GM21360 (cell line): ENCODE measurements at regions not wholly inside any gene's neighbourhood (a gene's known extent, or its start where the extent isn't known, plus 50 kb on each side); places are given as distances from the start of the nearest gene placed in this dataset.

Experiments
- ATAC-seq: cut with Tn5 transposase; IDR thresholded peaks from one replicate; pipeline ENCODE4 v1.9.1; 2021; ENCODE audit warnings: mild to moderate bottlenecking, moderate library complexity; ENCODE audit not compliant: unreplicated experiment

DNA sequence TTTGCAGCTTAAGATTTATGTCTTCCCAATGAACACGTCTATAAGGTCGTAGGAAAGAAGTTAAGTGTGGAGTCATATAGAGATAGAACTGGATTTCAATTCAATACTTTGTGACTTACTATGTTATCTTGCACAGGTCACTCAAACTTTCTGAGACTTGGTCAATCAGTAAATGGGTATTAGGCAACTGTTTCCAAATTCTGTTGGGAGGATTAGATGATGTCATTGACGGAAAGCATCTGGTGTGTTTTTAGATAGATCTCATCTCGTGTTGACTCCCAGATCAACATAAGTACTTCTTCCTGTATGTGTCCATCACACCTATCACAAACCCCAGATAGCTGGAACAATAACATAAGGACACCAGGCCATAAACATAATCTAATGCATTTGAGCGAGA, 771.1 kb upstream of the FANCL start:
- no peak for ATAC-seq

DNA sequence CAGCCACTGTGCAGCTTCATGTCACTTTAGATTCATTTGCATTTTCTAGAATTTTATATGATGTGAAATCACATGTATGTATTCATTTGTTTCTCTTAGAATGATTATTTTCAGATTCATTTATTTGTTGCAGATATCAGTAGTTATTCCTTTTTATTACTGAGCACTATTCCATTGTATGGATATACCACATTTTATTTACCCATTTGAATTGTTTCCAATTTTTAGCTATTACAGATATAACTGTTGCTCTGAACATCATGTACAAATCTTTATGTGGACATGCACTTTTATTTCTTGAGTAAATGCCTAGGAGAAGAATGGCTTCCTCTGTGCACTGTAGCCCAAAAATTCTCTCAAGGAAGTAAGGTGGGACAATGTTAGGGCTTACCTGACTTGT, 767.8 kb upstream of the FANCL start:
- ATAC-seq: no peak

DNA sequence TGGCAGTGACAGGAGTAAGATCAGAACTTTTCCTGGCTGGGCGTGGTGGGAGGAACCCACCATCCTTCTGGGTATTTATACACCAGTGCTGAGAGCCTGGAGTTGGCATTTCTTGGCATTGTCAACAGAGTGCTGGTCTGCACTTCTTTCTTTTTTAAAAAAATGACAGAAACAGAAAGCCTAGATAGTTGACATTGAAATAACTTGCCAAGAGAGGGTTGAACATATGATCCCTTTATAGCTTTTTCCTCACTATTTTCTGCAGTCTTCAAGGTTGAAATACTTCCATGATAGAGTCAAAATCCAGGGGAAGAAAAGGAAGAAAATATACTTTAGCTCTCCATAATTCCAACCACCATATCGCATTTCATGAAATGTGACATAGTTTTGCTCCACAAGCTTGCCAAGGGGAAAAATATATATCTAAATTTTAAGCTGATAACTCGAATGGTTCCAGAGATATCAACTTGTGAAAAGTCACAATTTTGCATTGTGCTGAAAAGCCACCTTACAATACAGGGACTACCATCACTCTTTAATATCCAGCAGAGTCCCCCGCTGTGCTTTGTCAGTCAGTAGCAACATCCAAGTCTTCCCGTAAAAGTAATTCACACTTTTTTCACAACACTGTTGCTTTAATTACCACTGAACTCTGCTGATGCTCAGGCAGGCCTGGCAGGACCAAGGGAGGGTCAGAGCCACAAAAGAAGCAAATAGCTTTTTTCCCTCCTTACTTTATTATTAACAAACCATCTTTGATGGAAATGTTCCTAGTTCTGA, 764.9 kb upstream of the FANCL start:
- ATAC-seq: no peak

DNA sequence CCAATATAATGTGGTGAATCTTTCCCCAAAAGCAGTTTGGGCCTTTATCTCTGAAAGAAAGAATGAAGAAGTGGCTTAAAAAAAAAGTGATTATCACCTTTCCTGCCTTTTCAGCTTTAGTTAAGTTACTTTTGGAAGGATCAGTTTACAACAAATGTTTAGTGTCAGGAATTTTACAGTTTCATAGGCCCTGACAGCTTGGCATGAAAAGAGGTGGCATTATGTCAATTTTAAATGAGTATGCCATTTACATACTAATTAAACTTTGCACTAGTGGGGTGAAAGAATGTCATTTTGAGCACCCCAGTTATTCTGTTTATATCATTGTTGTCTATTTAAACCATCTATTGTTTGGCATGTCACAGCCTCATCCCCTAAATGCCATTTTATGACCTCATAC, 763.5 kb upstream of the FANCL start:
- ATAC-seq: no peak

DNA sequence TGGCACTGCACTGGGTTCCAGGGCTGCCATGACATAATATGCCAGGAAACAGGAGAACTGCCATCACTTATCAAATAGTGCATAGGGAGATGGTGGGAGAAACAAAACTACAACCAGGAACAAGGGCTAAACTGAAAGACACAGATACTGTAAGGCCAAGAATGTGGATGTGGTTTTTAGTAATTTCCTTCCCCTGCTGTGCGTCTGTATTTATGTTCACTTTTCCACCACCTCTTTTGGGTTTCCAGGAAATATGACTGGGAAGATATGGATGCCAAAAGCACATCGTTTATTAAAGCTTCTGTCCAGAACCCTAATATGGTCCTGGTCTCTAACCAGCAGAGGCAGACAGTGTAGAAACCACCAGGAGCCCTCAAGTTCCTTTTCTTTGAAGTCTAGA, 759.7 kb upstream of the FANCL start:
- ATAC-seq: no peak

DNA sequence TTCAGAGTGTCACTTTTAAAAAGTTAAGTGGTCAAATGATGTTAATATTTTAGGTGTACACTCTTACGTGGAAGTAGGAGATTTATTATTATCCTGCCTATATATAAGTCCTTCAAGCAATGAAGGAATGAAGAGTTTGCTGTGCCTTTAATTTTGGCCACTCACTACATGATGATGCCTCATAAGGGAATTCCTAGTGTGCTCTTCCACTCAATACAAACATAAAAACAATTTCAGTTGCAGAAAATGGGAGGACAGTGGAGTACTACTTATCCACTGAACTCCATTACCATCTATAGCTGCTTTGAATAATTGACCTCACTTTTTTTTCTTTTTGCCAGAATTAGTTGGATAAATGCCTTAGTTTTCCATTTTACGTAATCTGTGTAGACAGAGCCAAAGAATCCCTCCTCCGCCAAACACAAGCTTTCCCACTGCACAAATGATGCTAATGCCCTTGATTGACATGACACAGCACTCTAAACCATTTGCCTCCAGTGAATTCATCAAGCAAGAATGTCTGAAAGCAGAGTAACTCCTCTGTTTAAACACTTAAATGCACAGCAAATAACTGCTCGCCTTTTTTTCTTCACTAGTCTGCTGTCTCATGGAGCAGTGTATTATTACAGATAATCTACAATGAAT, 751.1 kb upstream of the FANCL start:
- ATAC-seq: no peak

DNA sequence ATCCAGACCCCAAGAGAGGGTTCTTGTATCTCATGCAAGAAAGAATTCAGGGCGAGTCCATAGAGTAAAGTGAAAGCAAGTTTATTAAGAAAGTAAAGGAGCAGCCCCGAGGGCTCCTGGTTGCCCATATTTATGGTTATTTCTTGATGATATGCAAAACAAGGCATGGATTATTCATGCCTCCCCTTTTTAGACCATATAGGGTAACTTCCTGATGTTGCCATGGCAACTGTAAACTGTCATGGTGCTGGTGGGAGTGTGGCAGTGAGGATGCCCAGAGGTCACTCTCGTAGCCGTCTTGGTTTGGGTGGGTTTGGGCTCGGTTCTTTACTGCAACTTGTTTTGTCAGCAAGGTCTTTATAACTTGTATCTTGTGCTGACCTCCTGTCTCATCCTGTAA, 750.2 kb upstream of the FANCL start:
- ATAC-seq: no peak

DNA sequence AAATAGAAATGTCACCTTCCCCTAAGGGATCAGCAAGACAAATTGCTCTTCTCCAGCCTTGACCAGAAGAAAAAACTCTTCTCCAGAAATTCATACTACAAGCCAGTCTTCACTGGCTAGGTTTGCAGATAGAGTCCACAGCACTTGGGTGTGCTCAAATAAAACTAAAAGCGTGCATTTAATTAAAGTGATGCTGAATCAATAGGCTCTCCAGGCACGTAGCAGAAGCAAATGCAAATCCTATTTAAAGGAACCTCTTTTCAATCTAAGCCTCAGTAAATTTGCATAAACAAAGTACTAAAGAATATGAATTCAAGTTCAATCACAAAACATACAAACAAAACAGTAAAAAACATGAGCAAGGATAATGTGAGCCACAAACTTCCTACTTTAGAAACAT, 744.4 kb upstream of the FANCL start:
- no peak for ATAC-seq

DNA sequence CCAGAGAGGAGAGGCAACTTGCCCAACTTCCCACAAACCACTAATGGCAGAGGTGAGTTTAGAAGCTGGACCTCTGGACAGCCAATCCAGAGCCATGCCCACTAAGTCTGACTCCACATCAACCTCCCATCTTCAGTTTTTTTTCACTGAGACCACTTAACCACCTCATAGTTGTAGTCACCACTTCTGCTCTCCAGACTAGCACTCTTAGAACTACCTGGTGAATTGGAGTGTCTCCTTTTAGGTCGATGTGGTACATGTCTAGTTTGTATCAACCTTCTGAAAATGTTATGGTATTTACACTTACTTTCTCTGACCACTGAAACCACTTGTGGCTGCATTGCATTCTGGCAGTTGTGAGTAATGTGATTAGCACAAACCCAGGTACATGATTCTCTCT, 743.6 kb upstream of the FANCL start:
- ATAC-seq: no peak

DNA sequence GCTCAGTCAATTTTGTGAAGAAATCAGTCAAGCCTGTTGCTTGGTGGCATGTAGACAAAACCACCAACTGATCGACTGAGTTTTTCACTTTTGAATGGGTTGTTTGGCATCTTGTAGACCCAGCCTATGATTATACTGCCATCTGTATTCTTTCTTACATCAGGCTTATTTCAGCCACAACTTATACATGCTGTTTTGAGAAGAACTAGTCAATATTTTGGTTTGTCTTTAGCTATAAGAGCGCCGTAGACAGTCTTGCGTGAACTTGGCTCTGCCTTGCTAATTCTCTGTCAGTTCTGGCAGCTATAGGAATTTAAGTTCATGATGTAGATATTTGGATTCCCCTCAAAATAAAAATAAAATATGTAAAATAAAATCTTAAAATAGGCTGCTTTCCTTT, 742.0 kb upstream of the FANCL start:
- ATAC-seq: no peak

DNA sequence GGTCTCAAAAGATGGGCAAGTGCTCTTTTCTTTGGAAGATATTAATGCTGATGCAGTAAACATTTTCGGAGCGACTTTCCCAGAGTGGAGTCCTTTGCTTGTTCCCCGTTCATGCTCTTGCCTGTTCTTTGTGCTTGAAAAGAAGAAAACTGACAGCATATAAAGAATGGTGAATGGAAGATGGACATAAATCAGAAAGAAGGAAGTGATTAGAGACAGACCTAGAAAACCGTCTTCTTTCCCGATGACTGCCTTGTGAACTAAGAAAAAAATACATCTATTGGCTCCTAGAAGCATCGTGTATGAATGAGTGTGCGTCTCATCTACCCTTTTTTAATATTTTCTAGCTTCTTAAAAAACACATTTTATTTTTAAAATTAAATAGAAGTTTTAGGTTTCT, 740.1 kb upstream of the FANCL start:
- ATAC-seq: no peak

DNA sequence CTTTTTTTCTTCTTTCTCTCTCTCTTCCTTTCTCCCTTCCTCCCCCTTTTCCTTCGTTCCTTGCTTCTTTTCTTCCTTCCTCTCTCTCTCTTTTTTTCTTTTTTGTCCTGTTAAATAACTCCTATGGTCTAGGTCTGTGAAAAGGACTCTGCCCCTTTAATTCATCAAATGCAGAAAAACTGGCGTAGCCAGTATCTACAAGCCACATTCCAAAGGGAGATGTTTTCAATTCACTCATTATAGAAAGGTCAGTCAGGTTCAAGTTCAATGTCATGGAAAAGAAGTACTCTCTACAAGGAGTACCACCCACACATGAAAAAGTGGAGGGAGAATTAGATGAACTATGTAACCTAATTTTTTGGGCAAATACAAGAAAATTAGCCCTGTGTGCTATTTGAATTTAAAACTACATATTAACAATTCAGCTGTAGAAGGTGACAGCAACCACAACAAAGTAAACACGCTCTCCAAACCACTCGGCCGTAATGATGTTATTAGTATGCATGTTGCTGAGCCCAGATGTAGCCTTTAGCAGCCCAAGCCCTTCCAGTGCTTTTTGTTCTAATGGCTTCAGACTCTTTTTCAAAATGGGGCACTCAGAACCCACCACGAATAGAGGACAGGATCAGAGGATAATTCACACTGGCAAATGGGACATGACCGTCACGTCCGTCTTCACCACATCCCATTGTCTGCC, 735.4 kb upstream of the FANCL start:
- no peak for ATAC-seq

DNA sequence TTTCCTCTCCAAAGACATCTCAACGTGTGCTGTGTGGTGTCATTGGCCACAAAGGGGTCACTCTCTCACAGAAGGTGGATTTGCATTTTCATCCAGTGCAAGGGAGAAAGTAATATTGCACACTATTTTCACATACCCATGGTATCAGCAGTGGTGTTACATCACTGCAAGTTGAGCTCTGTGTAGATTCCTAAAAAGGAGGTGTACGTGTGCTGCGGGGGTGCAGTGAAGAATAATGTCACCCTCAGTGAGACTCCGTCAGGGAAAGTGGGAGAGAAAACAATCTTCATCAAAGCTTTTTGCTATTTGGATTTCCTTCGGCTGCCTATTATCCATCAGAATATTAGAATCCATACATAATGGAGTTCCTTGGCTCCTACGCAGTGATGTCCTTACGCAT, 733.8 kb upstream of the FANCL start:
- no peak for ATAC-seq

DNA sequence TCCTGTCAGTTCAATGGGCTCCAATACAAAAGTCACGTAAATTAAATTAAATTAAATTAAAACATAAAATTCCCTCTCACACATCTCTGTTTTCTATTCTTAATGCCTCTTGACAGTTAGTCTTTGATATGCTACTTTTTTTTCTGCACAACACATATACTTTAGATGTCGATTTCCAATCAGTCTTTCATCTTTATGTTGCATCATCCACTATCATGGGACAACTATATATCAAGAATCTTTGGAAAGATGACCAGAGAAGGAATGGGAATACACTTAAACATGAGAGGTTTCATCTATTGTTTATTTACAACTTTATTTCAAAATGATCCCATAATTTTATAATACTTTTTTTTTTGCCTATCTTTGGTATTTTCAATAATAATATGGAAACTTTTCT, 733.3 kb upstream of the FANCL start:
- ATAC-seq: no peak

DNA sequence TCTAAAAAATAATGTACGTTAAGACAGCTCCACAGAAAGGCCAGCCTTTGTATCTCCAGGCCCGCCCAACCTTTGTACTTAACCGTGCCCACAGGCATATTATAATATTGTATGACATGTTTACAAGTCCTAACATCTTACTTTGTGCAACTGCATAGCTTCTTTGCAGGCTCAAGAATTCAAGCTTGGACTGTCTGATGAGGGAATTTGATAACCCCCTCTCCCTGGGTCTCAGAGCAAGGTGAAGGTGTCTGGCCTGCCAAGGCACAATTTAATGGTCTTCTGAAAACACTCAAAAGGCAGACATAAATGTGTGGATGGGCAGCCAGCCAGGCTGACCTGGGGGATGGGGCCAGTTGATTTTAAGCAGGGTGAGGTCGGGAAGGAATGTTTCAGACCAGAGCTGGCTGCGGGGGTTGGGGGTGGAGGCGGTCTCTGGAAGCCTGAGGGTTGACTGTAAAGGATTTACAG, 732.7 kb upstream of the FANCL start:
- ATAC-seq: no peak

DNA sequence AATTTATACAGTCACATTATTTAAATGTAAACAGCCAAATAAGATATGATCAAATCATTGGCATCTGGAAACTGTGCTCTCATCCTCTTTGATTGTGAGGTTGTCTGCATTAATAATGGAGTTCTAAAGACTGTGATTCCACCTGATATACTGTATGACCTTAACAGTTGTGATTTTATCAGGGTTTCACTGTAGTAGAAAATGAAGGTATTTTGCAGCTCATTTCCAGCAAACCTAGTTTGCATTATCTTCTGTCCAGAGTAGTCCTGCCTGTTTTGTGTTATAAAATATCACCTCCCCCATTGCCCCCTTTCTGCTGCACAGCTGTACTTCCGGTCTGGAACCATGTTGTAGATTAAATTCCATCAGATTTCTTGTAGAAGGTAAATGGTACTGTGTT, 731.6 kb upstream of the FANCL start:
- ATAC-seq: no peak

DNA sequence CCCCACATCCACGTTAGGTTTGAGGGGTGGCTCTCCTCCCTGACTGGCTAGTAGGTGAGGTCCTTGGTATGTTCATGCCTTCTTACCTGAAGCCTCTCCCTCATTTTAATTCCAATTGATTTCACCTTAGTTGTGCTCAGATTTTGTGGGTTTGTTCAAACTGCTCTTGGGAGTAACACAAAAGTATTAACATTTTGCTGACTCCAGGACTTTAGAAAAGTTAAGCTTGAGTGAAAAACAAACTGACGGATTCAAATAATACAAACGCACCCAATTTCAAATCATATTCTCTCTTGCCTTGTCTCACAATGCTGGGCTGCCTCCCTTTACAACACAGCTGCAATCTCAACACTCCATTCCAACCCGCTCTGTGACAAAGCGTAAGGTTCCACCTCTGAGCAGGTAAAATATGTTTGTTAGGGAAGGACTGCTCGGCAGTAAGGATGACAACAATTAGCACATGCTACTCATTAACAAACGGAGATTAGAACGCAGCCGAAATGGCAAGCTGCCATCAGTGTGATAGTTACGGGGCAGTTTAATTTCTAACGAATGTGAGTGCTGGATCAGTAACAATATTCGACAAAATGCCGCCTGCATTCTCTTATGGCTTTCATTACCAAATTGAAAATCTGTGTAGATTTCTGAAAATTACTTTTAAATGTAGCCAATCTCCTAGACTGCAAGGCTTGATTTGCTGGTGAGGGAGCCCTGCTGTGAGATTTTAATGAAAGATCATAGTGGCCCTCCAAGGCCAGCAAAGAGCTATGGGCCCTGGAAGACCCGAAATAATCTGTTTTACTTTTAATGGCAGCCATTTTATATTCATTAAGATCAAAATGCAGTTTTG, 730.6 kb upstream of the FANCL start:
- ATAC-seq: no peak

DNA sequence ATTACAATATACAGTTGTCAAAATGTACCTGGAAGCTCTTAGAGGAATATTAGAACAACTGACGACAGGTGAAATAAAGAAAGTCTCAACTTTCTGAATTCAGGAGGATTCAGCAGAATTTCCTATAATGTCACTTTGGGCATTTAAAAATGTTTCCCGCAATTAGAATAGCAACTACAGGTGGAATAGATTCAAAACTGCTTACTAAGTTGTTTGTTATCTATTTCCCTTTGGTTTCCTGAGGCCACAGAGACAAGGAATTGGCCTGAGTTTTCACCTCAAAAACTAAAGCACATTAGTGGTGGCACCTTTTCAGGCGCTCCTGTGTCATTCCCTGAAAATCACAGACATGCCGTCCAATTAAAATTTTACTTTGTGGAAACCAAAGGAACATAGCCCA, 729.2 kb upstream of the FANCL start:
- no peak for ATAC-seq

DNA sequence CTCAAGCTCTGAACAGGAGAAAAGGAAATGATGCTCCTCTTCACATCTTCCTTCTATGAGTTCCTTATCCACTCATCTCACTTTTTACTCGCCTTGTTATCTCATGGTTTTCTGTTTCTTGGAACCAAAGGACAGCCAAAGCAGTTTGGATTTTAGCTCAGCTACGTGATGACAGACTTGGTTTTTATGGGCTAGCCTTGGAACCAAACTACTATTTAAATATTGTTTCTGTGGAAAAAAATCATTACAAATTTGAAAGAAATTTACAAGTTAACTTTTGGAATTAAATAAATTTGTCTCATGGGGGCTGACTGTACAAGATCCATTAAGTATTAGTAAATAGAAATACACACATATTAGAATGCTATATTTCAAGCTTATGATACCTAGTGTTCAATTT, 727.8 kb upstream of the FANCL start:
- ATAC-seq: no peak

DNA sequence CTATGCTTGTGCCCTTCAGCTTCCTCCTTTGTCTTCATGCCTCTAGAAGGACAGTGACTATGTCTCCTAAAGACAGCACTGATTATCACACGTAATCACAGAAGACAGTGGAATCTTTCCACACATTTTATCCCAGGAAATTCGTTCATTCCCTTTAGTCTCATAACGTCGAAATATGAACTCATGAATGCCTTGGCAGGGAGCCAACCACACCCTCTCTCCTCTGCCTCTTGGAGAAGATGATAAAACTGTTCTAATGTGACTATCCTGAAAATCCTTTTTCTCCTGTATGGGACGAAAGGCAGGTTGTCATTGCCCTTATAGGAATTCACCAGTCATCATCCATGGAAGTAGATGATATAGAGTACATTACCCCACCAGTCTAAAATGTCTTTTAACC, 726.6 kb upstream of the FANCL start:
- no peak for ATAC-seq

DNA sequence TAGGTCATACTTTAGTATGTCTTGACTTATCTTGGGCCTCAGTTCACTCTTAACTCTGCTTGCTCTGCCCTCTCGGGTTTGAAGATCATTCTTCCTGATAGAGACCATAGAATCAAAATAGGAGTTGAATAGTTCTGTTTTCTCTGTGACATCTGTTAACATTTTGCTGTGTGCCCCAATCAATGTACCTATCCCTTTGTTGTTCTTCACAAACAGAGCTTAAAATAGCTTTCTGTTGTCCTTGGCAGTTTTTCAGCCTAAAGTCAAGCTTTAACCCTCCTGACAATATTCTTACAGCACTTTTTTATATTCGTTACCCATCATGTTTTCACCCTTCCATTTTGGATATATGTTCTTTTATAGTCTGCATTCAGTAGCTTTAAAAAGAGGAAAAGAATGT, 724.5 kb upstream of the FANCL start:
- ATAC-seq: no peak
